MM.1S (cell line): ENCODE measurements at regions not wholly inside any gene's neighbourhood (a gene's known extent, or its start where the extent isn't known, plus 50 kb on each side); places are given as distances from the start of the nearest gene placed in this dataset.

Experiments
- DNase-seq: peaks from one replicate; pipeline ENCODE4 v3.0.0-alpha.2; 2015
- H2AFZ ChIP-seq: fragments of 300-600 bp; sonication (generic); 2 replicates; pipeline ENCODE4 v1.6.0; 2016; ENCODE audit warnings: antibody characterized with exemption, low read length
- H3F3A ChIP-seq: fragments of 300-600 bp; sonication (generic); 2 replicates; pipeline ENCODE4 v1.6.1; 2016; ENCODE audit warnings: mild to moderate bottlenecking, antibody characterized with exemption, low read length, moderate library complexity, mixed read lengths; ENCODE audit not compliant: insufficient read depth
- H3K27ac ChIP-seq: fragments of 300-600 bp; sonication (generic); 2 replicates; pipeline ENCODE4 v1.5.1; 2016; ENCODE audit warnings: mild to moderate bottlenecking, low read length
- H3K27me3 ChIP-seq: fragments of 300-600 bp; sonication (generic); replicated peaks from 2 replicates; pipeline ENCODE4 v1.6.0; 2016; ENCODE audit warnings: low read length; ENCODE audit not compliant: insufficient read depth
- H3K36me3 ChIP-seq: fragments of 300-600 bp; sonication (generic); replicated peaks from 2 replicates; pipeline ENCODE4 v1.6.1; 2016; ENCODE audit warnings: mild to moderate bottlenecking, low read length, mixed read lengths; ENCODE audit not compliant: insufficient read depth
- H3K4me1 ChIP-seq: fragments of 300-600 bp; sonication (generic); 2 replicates; pipeline ENCODE4 v1.6.1; 2016; ENCODE audit warnings: low read length, mixed read lengths
- H3K4me2 ChIP-seq: fragments of 300-600 bp; sonication (generic); 2 replicates; pipeline ENCODE4 v1.6.0; 2016; ENCODE audit warnings: low read depth, low read length
- H3K4me3 ChIP-seq: fragments of 300-600 bp; sonication (generic); 2 replicates; pipeline ENCODE4 v1.5.1; 2016; ENCODE audit warnings: low read length, mixed read lengths
- H3K79me2 ChIP-seq: fragments of 300-600 bp; sonication (generic); 2 replicates; pipeline ENCODE4 v1.6.1; 2016; ENCODE audit warnings: mixed run types, low read length, mixed read lengths
- H3K9ac ChIP-seq: fragments of 300-600 bp; sonication (generic); 2 replicates; pipeline ENCODE4 v1.6.1; 2016; ENCODE audit warnings: low read length, mixed read lengths
- H3K9me2 ChIP-seq: fragments of 300-600 bp; sonication (generic); replicated peaks from 2 replicates; pipeline ENCODE4 v1.6.1; 2016; ENCODE audit warnings: mild to moderate bottlenecking, low read length, mixed read lengths; ENCODE audit not compliant: insufficient read depth
- H3K9me3 ChIP-seq: fragments of 300-600 bp; sonication (generic); replicated peaks from 2 replicates; pipeline ENCODE4 v1.6.1; 2016; ENCODE audit warnings: mild to moderate bottlenecking, low read length, mixed read lengths; ENCODE audit not compliant: insufficient read depth
- H4K20me1 ChIP-seq: fragments of 300-600 bp; sonication (generic); 2 replicates; pipeline ENCODE4 v1.6.1; 2016; ENCODE audit warnings: mild to moderate bottlenecking, low read length, moderate library complexity, mixed read lengths; ENCODE audit not compliant: insufficient read depth
- EZH2 ChIP-seq: fragments of 300-600 bp; sonication (generic); optimal IDR thresholded peaks from 2 replicates; pipeline ENCODE3; 2017; ENCODE audit warnings: low read depth, mild to moderate bottlenecking, antibody characterized with exemption, low read length, mixed read lengths
- EZH2phosphoT487 ChIP-seq: fragments of 300-600 bp; sonication (generic); IDR thresholded peaks from 2 replicates; pipeline ENCODE4 v1.6.1; 2018; ENCODE audit warnings: antibody characterized with exemption, low read length
- TF ChIP-seq, protein P1 (sequence below): fragments of 300-600 bp; sonication (generic); IDR thresholded peaks from 2 replicates; pipeline ENCODE4 v1.5.1; 2016; ENCODE audit warnings: antibody characterized with exemption, low read length, mixed read lengths

DNA sequence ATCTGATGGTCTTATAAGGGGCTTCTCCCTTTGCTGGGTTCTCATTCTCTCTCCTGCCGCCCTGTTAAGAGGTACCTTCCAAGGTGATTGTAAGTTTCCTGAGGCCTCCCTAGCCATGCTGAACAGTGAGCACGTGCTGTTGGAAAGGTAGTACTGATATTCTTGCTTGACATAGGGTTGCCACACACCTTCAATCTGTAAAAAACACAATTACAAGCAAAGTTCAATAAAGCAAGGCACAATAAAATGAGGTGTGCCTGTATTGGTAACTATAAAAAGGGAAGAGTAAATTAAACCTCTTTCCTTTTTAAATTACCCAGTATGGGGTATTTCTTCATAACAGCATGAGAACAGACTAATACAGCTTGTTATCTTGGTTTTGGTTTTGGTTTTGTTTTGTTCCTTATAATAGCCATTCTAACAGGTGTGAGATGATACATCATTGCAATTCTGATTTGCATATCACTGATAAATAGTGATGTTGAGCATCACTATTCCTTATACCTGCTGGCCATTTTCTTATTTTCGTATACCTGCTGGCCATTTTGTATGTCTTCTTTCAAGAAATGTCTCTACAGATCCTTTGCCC lies 164.9 kb upstream of the TRIM24 start:
- no peaks in the 10 kb centered on the region for H3K9me2 ChIP-seq
- no peaks in the 10 kb centered on the region for H4K20me1 ChIP-seq
- peak; percentile 71 for DNase-seq
- H3F3A ChIP-seq = no peaks in the 10 kb centered on the region
- H3K79me2 ChIP-seq = no peaks in the 10 kb centered on the region
- H2AFZ ChIP-seq = peak overlapping the region; percentile 24
- peaks cover 8% of the 10 kb centered on the region for H3K4me1 ChIP-seq
- H3K36me3 ChIP-seq = no peaks in the 10 kb centered on the region
- no peak overlapping the region for H3K4me3 ChIP-seq
- TF ChIP-seq EZH2phosphoT487 (no peak), EZH2 (no peak)
- TF ChIP-seq, protein P1, sequence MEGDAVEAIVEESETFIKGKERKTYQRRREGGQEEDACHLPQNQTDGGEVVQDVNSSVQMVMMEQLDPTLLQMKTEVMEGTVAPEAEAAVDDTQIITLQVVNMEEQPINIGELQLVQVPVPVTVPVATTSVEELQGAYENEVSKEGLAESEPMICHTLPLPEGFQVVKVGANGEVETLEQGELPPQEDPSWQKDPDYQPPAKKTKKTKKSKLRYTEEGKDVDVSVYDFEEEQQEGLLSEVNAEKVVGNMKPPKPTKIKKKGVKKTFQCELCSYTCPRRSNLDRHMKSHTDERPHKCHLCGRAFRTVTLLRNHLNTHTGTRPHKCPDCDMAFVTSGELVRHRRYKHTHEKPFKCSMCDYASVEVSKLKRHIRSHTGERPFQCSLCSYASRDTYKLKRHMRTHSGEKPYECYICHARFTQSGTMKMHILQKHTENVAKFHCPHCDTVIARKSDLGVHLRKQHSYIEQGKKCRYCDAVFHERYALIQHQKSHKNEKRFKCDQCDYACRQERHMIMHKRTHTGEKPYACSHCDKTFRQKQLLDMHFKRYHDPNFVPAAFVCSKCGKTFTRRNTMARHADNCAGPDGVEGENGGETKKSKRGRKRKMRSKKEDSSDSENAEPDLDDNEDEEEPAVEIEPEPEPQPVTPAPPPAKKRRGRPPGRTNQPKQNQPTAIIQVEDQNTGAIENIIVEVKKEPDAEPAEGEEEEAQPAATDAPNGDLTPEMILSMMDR = no peak
- no peaks in the 10 kb centered on the region for H3K27me3 ChIP-seq
- no peak overlapping the region for H3K9ac ChIP-seq
- H3K27ac ChIP-seq = peak overlapping the region; percentile 21; the same call in 1 of the 2 replicates
- H3K4me2 ChIP-seq = peak overlapping the region; percentile 49
- H3K9me3 ChIP-seq = no peaks in the 10 kb centered on the region

DNA sequence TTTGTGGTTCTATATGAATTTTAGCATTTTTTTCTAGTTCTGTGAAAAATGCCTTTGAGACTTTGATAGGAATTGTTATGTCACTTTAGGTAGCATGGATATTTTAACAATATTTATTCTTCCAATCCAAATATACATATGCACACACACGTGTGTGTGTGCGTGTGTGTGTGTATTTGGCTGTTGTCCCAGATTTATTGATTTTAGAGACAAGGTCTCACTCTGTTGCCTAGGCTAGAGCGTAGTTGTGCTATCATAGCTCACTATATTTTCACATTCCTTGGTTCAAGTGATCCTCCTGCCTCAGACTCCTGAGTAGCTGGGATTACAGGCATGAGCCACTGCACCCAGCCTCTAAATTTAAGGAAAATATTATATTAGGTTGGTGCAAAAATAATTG lies 162.5 kb upstream of the TRIM24 start:
- Histone ChIP-seq H4K20me1 (no peaks in the 10 kb centered on the region), H3F3A (no peaks in the 10 kb centered on the region), H3K4me2 (no peak overlapping the region), H2AFZ (no peak overlapping the region), H3K9me2 (no peaks in the 10 kb centered on the region), H3K9me3 (no peaks in the 10 kb centered on the region), H3K4me1 (peaks cover 8% of the 10 kb centered on the region), H3K79me2 (no peaks in the 10 kb centered on the region), H3K4me3 (no peak overlapping the region), H3K27ac (no peak overlapping the region), H3K36me3 (no peaks in the 10 kb centered on the region), H3K9ac (no peak overlapping the region), H3K27me3 (no peaks in the 10 kb centered on the region)
- TF ChIP-seq EZH2 (no peak), EZH2phosphoT487 (no peak)
- TF ChIP-seq, protein P1 = no peak
- DNase-seq = no peak

DNA sequence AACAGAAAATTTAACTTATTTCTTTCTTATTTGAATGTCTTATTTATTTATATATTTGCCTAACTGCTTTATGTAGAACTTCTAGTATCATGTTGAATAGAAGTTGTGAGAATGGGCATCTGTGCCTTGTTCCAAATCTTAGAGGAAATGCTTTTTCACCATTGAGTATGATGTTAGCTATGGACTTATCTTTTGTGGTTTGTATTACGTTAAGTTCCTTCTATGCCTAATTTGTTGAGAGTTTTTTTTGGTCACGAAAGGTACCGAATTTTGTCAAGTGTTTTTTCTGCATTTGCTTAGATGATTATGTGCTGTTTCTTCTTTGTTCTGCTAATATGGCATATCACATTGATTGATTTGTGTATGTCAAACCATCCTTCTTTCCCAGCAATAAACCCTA lies 161.0 kb upstream of the TRIM24 start:
- Histone ChIP-seq H3K27me3 (no peaks in the 10 kb centered on the region), H3K36me3 (no peaks in the 10 kb centered on the region), H3F3A (no peaks in the 10 kb centered on the region), H3K4me3 (no peak overlapping the region), H3K4me2 (no peak overlapping the region), H2AFZ (no peak overlapping the region), H3K9me3 (no peaks in the 10 kb centered on the region), H3K4me1 (peaks cover 8% of the 10 kb centered on the region), H3K9ac (no peak overlapping the region), H3K9me2 (no peaks in the 10 kb centered on the region), H3K79me2 (no peaks in the 10 kb centered on the region), H3K27ac (no peak overlapping the region), H4K20me1 (no peaks in the 10 kb centered on the region)
- TF ChIP-seq EZH2phosphoT487 (no peak), EZH2 (no peak)
- TF ChIP-seq, protein P1 = no peak
- DNase-seq = no peak
